NCI-H526 (cell line): ENCODE measurements at regions not wholly inside any gene's neighbourhood (a gene's known extent, or its start where the extent isn't known, plus 50 kb on each side); places are given as distances from the start of the nearest gene placed in this dataset.
"Not testable (repeated sequence)": the region's sequence is repeated elsewhere in the genome, so short reads cannot be mapped to it uniquely, and the experiment has no call there.

Experiments used
- DNase-seq, 2 experiments: peaks; one replicate each; lab custom pipeline; 2025; lab: John Stamatoyannopoulos, UW

GRCh38 chr10:36050763-36051499, 408.8 kb upstream of the FZD8 start:
- DNase-seq = no peak

GRCh38 chr10:36048780-36049179, 406.7 kb upstream of the FZD8 start:
- no peak for DNase-seq

- no peak for DNase-seq
Measured at GRCh38 chr10:36048236-36048635, 406.1 kb upstream of the FZD8 start.

GRCh38 chr10:36042135-36042534, 400.0 kb upstream of the FZD8 start:
- DNase-seq = no peak

GRCh38 chr10:36038316-36038955, 396.3 kb upstream of the FZD8 start:
- DNase-seq = no peak

- no peak for DNase-seq
Measured at GRCh38 chr10:36036137-36036536, 394.0 kb upstream of the FZD8 start.

- DNase-seq = no peak
Measured at GRCh38 chr10:36033808-36034207, 391.7 kb upstream of the FZD8 start.

- no peak for DNase-seq
Measured at GRCh38 chr10:36030516-36030915, 388.4 kb upstream of the FZD8 start.

- no peak for DNase-seq
Measured at GRCh38 chr10:36026656-36027390, 384.7 kb upstream of the FZD8 start.

- no peak for DNase-seq
Measured at GRCh38 chr10:36026081-36026480, 384.0 kb upstream of the FZD8 start.

- no peak for DNase-seq
Measured at GRCh38 chr10:36023939-36024338, 381.8 kb upstream of the FZD8 start.

GRCh38 chr10:36021096-36021495, 379.0 kb upstream of the FZD8 start:
- no peak for DNase-seq

GRCh38 chr10:36019749-36020148, 377.7 kb upstream of the FZD8 start:
- no peak for DNase-seq

GRCh38 chr10:36018996-36019395, 376.9 kb upstream of the FZD8 start:
- DNase-seq = no peak

- DNase-seq = no peak
Measured at GRCh38 chr10:36017137-36017536, 375.0 kb upstream of the FZD8 start.

GRCh38 chr10:36007369-36007768, 365.3 kb upstream of the FZD8 start:
- no peak for DNase-seq

GRCh38 chr10:36003688-36004087, 361.6 kb upstream of the FZD8 start:
- no peak for DNase-seq

- no peak for DNase-seq
Measured at GRCh38 chr10:36003031-36003600, 361.0 kb upstream of the FZD8 start.

GRCh38 chr10:36002445-36002844, 360.3 kb upstream of the FZD8 start:
- no peak for DNase-seq

- DNase-seq = not testable (repeated sequence)
Measured at GRCh38 chr10:36000754-36001153, 358.7 kb upstream of the FZD8 start.

- DNase-seq = no peak
Measured at GRCh38 chr10:35998026-35998425, 355.9 kb upstream of the FZD8 start.

GRCh38 chr10:35995485-35995884, 353.4 kb upstream of the FZD8 start:
- DNase-seq = no peak
